ENCODE measurements at regions not wholly inside any gene's neighbourhood (a gene's known extent, or its start where the extent isn't known, plus 50 kb on each side); places are given as distances from the start of the nearest gene placed in this dataset.

DNA sequence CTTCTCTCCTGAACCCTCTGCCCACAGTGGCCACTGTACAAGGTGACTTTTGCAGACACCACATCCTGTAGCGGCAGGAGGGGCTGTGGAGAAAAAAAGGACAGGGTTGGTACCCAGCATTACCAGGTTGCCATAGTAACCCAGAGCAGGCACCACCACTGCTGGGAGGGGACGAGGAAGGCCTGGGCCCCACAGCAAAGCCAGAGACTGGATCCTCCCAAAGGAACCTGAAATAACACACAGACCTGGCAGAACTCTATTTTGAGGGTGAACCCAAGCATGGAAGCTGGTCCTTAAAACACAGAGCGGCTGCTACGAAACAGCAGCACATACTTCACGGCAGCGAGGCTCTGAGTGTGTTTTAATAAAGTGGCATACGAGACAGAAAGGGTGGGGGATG, 380.6 kb downstream of the CTTN start:
- no peak for DNase-seq

DNA sequence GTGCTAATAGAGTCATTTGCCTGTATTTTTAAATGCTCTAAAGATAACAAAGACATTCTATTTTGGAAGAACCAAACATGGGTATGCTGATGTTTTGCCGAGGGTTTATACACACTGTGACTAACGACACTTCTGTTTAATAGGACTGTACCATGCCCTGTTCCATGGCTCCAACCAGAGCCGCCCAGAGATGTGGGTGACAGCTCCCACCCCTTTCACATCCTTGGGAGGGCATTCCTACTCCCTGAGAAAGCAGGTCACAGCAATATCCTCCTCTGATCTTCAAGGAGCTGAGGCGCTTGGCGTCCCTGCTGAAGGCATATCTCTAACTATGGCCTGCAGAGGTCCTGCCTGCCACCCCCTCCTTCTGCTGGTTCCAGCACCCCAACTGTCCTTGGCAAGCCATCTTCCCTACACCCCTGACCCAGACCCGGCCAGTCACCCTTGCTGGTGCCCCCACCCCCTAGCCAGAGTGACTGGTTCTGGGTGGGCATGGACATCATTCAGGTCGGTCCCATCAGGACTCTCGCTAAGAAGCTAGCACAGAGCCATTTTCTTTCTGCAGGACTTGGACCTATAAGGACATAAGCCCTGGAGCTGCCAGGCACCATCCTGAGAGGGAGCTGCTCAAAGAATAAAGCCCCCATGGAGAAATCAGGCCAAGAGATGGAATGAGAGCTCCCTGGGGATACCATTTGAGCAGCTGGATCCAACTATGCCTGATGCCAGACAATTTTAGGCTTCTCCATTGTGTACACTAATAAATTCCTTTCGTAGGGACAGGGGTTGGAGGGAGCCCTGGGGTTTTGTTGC, 381.3 kb downstream of the CTTN start:
- no peak for DNase-seq

DNA sequence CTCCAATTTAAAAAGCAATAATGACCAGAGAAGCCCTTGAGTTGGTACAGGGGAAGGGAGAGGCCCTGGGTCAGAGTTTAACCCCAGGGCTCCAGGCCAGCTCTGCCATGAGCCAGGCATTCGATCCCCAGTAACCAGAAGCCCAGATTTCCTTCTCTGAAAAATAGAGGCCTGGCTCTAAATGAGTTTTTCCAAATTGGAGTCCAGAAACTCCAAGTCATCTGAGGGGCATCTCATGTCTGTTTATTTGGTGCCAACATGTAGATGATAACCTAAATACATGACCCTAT, 381.9 kb downstream of the CTTN start:
- DNase-seq = no peak

DNA sequence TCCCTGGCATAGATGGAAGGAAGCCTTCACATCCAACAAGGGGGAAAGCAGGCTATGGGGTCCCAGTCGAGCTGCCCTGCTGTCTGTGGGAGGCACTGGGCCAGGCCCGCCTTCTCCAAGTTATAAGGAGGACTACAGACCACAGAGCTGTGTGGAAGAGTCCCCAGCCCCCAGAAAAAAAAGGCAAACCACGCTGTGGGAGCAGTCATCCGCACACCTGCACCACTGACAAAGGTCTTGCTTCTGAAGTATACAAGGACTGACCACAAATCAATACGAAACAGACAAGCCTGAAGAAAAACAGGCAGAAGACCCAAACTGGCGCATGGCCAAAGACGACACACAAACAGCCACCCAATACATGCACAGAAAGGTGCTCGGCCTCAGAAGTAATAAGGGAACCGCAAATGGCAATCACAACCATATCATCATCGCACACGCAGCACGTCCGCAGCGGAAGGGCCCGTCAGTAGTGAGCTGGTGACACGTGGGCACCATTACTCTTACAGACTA, 384.1 kb downstream of the CTTN start:
- DNase-seq = no peak

DNA sequence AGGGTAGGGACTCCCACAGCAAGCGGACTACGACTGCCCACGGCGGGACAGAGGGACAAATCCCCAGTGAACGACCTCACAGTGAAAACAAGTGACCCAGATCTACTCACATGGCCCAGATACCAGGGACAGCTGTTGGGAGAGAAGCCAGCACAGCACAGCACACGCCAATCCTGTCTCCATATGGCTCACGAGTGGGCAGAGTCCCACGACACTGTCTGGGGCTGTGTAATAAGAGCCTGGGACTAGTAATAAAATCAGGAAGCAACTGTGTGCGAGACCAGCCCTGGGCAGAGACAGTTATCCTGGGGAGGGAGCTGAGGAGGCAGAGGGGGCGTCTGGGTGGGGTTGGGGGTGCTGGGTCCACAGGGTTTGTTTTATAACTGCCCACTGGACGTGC, 385.0 kb downstream of the CTTN start:
- no peak for DNase-seq

DNA sequence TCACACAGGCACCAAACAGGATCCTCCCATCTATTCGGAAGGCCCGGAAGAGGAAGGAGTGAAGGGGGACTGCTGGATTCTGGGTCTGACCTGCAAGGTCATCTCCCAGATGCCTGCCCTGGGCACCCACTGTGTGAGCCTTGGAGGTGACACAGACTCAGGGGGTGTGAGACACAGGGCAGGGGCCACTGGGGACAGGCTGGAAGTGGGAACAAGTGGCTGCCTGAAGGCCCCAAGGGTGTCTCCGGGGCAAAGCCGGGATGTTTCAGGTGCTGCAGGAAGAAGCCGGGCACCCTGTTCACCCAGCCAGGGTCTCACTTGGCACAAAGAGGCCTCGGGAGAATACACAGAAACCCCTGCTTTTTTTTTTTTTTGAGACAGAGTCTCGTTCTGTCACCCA, 385.5 kb downstream of the CTTN start:
- no peak for DNase-seq

DNA sequence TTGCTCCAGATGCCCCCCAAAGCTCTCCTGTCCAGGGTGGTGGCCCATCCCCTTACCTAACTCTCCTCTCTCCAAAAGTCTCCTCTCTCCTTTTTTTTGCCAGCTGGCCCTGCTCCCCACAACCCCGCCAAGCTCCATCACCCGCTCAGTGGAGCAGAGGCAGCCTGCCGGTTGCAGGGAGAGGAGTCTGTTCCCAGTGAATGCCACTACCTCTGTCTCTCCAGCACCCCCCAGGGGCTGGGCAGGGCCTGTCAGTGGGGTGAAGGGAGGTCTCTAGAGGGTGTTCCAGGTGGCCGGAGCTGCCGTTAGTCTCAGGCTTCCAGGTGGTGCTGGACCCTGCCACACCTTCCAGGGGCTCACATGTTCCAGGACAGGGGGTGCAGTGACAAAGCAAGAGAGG, 387.0 kb downstream of the CTTN start:
- no peak for DNase-seq

DNA sequence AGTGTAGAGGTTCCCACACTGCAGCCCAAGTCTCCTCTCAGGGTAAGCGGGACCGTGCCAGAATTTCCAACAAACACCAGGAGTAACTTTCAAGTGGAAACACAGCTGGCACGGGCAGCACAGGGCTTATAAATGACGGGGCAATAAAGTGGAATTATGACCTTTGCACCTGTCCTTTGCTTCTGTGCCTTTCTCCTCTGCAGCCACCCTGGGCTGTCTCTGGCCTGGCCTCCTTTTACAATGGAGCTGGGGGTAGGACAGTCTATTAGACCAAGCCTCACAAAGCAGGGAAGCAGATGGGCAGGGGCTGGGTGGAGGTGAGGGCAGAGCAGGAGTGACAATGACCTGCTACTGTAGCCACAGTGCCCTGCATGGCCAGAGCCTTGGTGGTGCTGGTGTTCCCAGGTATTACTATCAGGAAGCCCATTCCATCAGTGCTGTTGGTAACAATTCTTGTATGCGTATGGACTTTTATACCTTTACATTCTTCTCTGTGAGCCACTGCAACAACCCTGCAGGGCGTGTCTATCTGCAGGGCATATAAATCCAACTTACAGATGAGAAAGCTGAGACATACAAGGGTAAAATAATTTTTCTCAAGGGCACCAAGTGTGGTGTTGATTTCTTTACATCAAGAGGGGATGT, 387.8 kb downstream of the CTTN start:
- DNase-seq = no peak

DNA sequence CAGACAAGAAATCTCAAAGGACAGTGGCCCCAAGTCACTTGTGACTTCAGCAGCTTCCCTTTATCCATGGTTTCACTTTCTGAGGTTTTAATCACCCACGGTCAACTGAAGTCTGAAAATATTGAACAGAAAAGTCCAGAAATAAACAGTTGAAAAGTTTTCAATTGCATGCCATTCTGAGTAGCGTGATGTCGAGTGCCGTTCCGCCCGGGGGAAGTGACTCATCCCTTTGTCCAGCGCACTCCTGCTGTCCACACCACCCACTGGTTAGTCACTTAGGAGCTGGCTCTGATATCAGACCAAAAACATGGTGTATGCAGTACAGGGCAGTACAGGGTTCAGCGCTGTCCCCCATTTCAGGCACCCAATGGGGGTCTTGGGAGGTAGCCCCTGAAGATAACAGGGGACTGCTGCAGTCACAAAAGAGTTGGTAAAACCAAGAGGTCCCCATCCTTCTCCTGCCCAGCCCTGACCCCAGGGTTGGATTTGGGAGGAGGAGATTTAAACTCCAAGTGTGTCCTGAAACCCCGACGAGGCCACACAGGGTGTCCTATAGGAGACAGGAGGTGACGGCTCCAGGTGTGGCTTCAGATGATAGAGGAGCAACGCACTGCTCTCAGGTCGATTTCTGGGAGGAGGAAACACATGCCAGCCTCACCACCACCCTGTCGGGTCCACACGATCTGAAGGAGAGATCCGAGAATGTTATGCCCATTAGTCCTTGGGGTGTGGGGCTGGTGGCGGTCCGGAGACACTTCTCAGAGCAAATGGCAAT, 390.1 kb downstream of the CTTN start:
- no peak for DNase-seq

DNA sequence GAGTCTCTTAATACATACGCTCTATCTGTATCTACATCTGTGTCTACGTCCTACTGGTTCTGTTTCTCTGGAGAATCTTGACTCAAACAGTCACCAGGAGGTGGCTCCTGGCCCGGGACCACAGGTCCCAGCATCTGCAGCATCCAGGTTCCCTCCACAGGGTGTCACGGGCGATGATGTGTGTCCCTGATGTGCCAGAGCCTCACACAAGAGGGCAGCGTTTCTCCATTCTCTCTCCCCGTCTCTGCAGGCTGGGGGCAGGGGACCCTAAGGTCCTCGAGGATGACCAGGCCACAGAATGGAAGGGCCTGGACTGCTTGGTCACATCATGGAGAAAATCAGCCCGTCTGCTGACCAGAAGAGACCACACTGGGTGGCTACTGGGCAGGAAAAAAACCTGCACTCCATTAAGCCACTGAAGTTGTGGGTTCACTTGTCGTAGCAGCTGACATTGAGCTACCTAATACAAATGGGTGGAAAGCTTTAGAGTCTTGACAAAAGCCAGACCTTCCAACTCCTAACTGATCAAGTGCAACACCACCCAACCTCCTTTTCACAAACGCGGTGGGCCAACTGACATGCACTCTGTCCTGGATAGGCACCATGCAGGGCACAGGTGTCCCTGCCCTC, 392.5 kb downstream of the CTTN start:
- DNase-seq = no peak

DNA sequence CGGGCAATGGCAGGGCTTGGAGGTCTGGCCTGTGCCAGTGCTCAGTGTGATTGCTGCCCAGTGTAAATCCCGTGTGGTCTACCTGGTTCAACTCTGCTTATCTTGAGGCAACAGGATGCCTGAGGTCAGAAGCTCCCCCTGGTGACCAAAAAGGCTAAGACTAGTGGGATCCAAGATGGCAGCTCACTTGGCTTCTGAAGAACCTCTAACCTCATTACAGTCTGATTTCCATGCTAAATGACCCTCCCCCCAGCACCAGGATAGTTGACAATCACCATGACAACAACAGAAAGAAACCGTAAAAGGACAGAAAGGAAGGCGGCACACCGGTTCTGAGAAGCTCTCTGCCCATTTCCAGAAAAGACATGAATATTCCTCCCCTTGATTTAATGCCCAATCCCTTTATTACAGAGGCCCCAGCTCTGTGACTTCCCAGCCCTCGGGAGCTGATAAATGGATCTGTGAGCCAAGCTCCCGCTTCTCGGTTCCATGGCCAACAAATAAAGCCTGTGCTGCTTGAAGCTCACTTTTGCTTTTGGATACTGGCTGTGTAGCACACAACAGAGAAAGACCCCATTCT, 398.4 kb downstream of the CTTN start:
- no peak for DNase-seq

DNA sequence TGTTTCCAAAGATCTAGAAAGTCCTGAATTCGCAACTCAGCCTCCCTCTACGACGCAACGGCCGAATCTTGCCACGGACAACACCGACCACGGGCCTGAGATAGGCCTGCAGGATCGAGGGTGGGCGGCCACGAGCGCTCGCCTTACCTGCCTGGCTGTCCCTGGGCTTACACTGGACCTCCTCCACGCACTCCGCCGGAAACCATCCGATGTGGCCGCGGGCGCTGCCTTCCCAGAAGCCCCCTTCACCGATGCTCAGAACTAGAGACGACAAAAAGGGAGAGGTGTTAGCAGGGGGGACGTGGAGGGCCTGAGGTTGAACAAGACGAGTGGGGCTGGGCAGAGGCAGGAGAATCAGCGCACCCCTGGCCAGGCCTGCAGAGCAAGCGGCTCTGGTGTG, 400.0 kb downstream of the CTTN start:
- no peak for DNase-seq

DNA sequence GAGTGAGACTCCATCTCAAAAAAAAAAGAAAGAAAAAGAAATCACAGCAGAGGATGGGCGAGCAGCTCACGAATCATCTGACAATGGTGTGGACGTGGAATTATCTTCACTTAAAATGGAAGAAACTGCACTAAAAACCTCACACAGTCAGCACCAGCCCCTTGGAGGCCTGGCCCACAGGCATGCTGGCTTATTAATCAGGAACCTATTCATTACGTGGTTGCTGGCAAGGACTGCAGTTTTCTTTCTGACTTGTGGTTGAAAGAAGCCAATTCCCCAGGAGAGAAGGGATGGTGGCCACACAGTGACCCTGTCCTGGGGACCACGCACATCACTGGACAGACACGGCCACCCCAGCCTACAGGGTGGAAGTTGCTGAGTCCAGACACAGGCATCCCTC, 401.1 kb downstream of the CTTN start:
- DNase-seq = no peak

DNA sequence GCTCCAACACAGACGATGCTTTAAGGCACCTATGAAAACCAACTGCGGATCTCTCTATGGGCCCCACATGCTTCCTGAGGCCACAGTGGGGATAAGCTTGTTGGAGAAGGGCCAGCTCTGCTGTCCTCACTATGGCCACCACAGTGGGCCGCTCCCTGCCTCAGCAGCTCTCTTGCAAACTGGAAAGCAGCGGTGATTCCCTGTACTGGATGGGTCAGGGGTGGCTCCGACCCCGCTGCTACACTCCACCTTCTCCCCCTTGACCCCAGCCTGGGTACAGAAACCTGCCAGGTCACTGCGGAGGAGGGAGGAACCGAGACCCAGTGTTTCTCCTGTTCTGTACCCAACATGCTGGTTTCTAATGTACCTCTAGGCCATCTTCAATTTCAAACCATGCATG, 403.9 kb downstream of the CTTN start:
- DNase-seq = no peak

DNA sequence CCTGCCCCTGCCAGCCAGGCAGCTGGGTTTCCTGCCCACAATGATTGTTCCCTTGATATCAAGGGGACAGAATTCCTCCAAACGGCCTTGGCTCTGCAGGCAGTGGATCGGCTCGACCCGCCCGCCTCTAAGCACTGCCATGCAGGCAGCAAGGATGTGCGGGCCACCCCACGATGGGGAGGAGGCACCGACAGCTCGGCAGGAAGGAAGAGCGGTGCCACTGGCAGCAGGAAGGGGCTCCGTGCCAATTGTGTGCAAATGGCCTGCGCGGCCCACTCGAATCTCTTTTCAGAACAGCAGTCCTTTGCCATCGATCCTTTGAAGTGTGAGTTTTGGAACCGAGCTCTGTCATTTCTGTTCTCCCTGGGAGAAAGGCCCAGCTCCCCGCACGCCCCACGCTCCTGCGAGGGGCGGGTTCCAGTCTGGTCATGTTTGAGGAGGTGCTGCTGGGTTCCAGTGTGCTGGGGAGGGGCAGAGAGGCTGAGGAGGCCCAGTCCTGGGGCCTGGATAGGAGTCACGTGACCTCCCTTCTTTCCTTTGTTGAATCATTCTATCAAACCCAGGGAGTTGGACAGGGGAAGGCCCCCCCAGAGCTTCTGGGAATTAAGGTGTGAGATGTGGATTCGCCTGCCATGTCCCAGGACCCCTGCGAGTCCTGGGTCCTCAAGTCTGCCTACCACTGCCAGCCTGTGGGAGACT, 406.0 kb downstream of the CTTN start:
- DNase-seq = no peak

DNA sequence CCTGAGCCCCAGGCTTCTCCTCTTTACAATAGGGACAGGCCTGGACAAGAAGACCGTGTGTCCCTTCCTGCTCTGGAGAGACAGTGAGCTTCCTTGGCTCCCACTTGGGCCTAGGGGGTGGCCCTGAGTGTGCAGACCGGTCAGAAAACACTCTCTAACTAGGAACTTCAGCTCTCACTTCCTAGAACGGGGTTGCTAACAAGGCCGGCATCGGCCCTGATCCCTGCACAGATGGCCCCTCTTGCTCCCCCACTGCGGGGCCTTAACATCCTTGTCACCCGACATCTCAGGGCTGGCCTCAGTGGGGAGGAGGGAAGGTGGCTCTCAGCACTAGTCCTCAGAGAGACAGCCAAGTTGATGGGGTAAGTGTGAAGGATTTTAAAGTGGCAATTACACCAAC, 406.9 kb downstream of the CTTN start:
- DNase-seq = no peak

DNA sequence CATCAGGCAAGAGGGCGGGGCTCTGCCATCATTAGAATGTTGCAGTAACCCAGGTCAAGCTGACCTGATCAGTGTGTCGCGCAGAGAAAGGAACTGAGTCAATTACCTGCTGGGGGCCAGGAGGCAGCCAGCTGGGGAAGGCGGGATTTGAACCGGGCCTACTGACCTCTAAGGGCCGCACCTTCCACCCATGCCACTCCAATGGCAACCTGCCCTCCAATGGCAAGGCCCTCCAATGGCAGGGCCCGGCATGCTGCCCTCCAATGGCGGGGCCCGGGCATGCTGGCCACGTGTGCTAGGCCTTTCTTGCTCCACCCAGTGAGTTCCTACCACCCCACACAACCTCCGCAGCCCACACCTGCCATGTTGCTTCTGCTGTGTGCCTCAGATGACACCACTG, 407.6 kb downstream of the CTTN start:
- DNase-seq = no peak

DNA sequence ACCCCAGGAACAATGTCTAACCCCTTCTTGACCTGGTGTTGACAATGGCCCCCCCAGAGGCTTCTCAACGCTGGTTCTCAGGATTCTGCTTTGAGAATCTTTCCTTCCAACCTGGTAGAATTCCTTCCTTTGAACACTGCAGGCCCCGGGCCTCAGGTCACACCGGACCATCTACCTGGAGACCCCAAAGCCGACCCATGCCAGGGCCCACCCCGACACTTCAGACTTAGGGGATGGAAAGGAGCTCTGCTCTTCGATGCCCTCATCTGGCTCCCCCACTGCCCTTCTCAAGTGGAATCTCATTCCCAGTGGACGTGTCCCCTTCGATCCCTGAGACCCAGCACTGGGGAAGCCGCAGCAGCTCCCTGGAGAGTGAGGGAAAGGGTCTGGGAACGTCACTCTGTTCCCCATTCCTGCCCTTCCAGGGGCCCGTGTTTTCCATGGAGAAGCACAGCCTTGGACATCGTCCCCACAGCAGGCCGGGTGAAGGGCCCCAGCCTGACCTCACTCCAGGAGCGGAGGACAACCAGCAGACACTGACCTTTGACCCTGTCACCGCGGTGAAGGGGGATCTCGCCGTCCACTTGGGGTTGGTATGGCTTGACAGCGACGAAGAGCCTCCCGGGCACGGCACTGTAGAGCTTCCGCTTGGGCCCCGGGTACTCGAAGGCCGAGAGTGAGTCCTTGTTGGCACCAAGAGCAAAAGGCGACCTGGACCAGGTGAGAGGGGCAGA, 408.3 kb downstream of the CTTN start:
- DNase-seq = no peak

DNA sequence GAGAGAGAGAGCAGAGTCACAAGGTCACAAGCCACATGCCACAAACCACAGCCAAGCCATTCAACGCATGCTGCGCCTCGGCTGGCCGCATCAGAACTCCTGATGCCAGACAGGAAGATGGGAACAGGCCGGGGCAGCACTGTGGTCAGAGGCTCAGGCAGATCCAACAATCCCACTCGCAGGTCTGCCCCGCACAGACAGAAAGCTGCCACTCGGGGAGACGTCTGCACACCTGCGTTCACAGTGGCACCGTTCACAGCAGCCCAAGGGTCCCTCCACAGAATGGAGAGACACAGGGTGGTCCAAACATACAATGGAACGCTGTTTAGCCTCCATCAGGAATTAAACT, 408.8 kb downstream of the CTTN start:
- no peak for DNase-seq

DNA sequence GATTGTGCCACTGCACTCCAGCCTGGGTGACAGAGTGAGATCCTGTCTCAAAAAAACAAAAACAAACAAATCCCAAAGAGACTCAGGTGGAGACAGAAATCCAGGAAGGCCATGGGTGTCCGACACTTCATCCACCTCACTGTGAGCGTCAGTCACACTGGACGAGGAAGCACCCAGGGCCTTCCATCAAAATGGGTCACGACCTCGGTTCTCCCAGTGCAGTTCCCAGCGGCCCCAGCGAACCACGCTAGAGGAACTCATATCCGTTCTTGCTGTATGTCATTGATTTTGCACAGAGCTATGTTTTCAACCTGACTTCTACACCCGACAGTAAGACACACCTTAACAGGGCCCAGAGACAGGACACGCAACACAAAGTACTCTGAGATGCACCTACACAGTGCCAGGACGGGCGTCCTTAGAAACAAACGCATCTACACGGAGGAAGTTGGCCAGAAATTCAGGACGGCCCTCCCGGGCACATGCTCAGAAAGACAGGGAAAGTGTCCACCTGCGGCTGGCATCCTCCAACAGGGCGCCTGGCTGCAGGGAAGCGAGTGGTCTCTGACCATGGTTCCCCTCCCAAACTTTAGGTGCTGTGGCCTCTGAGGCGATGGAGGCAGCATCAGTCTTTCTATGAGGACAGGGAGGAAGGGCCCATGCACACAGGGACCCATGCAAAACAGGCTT, 410.5 kb downstream of the CTTN start:
- DNase-seq = no peak

DNA sequence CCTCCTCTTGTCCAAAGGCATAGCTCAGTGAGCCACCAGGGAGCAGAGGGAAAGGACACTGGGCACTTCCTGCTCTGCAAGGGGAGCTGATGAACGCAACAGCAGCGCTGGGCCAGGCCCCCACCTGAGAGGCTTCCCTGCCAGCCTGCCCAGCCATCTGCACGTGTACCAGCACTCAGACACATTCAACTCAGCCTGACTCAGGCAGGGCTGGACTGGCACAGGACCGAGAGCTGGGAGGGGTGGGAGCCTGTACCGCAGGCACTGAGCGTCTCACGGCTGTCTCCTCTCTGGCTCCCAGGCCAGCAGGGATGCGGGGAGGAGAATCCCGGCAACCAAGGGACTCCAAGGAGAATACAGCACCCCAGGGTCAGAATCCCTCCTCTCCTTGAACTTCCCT, 411.8 kb downstream of the CTTN start:
- DNase-seq = no peak

All from activated effector memory CD4-positive, alpha-beta T cell treated with Interleukin-2 at 50 U/mL for 16 hours (primary cell).